GM12875 (cell line): ENCODE measurements at regions not wholly inside any gene's neighbourhood (a gene's known extent, or its start where the extent isn't known, plus 50 kb on each side); places are given as distances from the start of the nearest gene placed in this dataset.

Source experiments
- H3K4me3 ChIP-seq: one replicate; pipeline ENCODE4 v1.5.1; 2011; ENCODE audit warnings: low read depth, low read length, control low read depth
- TF ChIP-seq, protein P1 (sequence below): IDR thresholded peaks from 2 replicates; pipeline ENCODE4 v1.5.1; 2011; ENCODE audit warnings: low read depth, mild to moderate bottlenecking, control low read depth, inconsistent platforms, low read length, moderate library complexity, borderline replicate concordance; ENCODE audit not compliant: insufficient read depth

DNA sequence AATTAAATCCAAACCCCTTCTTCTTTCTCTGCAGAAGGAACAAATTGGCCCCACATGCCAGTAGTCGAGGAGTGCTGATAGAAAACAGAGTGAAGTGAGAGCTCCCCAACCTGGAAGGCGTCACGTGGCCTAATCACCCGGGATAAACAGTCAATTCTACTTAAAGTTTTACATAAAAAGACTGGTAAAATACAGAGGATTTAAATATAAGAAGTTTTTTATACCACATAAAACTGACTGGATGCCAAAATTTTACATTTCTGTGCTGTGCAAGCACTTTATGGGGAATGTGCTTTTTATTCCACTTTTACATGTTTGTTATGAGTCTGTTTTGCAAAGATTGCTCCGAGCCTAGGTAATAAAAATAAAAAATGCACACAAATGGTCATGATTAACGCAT is 1586.8 kb upstream of the ACVR2A start:
- H3K4me3 ChIP-seq = no peak overlapping the region
- TF ChIP-seq, protein P1, sequence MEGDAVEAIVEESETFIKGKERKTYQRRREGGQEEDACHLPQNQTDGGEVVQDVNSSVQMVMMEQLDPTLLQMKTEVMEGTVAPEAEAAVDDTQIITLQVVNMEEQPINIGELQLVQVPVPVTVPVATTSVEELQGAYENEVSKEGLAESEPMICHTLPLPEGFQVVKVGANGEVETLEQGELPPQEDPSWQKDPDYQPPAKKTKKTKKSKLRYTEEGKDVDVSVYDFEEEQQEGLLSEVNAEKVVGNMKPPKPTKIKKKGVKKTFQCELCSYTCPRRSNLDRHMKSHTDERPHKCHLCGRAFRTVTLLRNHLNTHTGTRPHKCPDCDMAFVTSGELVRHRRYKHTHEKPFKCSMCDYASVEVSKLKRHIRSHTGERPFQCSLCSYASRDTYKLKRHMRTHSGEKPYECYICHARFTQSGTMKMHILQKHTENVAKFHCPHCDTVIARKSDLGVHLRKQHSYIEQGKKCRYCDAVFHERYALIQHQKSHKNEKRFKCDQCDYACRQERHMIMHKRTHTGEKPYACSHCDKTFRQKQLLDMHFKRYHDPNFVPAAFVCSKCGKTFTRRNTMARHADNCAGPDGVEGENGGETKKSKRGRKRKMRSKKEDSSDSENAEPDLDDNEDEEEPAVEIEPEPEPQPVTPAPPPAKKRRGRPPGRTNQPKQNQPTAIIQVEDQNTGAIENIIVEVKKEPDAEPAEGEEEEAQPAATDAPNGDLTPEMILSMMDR = no peak

DNA sequence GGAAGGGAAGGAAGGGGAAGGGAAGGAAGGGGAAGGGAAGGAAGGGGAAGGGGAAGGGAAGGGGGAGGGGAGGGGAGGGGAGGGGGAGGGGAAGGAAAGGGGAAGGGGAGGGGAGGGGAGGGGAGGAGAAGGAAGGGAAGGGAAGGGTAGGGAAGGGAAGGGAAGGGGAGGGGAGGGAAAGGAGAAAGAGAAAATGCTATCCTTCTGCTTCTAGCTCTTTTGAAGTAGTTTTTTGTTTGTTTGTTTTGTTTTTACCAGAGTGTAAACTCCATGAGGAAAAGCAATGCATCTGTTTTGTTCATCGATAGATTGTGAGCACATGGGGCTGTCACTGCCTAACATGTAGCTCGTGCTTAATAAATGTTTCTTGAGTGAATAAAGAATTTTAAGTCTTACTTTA is 1592.7 kb upstream of the ACVR2A start:
- TF ChIP-seq, protein P1 = no peak
- no peak overlapping the region for H3K4me3 ChIP-seq

DNA sequence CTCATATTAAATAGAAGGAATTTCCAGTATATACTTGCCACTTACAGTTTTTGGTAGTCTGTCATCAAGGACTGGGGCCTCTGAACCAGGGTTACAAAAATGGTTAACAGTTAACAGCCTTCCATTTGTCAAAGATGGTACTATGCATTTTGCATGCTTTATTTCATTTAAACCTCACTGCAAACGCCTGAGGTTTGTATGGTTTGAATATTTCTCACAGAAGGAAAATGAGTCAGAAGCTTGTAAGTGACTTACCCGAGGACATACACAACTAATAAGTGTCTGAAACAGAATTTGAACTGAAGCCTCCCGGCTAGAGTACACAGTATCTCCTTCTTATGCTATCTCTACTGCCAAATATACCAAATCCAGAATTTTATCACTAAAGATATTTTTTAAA is 1593.5 kb upstream of the ACVR2A start:
- TF ChIP-seq, protein P1 = no peak
- no peak overlapping the region for H3K4me3 ChIP-seq

DNA sequence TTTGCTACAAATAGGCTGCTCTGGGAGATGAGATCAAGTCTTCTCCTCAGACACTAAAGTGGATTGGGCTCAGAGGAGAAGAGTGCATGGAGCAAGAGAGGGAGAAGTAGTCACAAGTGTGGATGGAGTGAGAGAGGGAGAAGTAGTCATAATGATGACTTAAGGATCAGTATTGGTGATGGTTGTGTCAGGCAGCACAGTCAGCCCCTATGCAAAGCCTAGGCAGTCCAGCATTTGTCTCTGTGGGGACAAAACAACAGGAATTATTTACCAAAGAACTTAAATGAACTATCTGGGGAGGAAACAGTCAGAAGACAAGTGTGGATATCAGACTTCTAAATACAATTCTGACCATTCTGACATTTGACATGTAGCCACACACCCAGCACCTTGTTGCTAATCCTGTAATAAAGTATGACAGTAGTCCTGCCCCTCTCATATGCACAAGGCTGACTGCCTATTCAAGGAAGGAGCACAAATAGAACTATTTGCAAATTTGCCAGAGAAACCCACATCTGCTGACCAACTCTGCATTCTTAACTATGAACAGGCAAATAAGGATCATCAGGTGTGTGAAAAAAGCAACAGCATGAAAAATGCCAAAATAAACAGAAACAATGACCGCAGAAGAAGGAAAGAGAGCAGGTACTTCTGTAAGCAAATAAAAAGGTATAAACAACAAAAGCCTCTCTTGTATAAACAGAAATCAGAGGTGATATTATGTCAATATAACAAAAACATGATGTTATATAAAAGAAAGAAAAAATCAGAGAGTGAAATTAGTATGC is 1597.9 kb upstream of the ACVR2A start:
- TF ChIP-seq, protein P1 = no peak
- no peak overlapping the region for H3K4me3 ChIP-seq

DNA sequence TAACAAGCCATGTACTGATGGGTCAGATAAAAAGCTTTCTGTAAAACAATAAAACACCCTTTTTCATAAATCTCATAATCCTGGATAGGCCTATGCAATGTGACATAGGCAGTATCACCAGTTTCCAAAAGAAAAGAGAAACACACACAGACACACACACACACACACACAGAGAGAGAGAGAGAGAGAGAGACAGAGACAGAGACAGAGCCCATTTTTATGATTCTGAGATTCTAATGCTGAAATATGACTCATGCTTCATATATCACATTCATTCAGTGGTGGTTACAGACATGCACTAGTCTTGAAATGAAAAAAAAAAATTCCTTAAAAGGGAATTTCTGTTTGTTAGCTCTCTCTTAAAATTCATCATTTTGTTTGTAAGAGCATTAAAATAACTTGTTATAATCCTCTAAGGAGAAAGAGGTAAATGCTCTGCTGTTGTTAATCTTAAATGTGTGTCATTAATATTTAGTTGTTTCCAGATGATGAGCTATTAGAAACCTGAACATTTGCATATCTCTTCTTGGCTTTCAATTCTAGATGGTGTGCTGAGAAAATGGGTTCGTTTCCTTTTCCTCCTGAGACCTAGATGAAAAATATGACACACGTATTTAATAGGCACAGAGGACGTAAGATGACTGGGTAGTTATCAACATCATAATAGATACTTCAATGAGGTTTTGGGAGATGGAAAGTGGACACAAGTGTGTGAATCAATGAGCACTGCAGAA is 1598.7 kb upstream of the ACVR2A start:
- TF ChIP-seq, protein P1 = no peak
- no peak overlapping the region for H3K4me3 ChIP-seq

DNA sequence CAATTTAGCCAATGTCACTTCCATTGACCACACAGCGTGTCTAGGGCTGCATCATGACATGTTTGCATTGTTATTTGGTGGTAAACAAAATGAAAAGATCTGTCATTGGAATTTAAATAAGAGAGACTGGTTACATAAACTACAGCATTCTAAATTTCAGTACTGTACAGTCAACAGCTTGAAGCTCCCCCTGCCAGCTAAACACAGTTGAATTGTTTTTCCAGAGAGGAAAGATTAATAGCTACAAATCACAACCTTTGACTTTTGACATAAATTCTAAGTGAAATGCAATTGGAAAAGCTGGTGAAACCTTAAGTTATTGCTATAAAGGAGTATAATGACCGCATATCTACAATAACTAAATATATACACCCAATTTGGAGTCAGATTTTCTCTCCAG is 1600.0 kb upstream of the ACVR2A start:
- TF ChIP-seq, protein P1 = no peak
- H3K4me3 ChIP-seq = no peak overlapping the region

DNA sequence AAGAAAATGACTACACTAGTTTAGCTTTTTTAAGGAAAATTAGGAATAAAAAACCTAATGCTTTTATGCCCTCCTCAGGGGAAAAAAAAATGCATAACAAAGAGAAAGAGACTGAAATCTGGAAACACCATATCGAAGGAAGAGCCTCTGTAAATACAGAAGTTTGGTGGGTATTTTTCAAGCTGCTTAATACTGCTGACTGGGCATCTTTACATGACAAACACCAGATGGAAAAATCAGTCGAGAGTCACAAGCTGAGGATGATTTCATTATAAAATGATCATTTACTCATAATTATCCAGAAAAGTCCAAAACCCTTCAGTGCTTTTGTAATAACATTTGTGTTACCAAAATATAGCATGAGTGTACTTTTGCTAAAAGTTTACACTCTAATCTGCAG is 1600.7 kb upstream of the ACVR2A start:
- H3K4me3 ChIP-seq = no peak overlapping the region
- TF ChIP-seq, protein P1 = no peak
